Peyer's patch (tissue), 4 donors: ENCODE measurements at regions not wholly inside any gene's neighbourhood (a gene's known extent, or its start where the extent isn't known, plus 50 kb on each side); places are given as distances from the start of the nearest gene placed in this dataset.

ENCODE experiments used
- DNase-seq, 3 donors: peaks; one replicate each; pipeline ENCODE4 v3.0.0-alpha.2; 2017 to 2019
- H3K27ac ChIP-seq, 4 donors: fragments of 200-600 bp; sonication (generic); one replicate each; pipeline ENCODE4 v1.5.1; 2016 to 2019
- H3K27me3 ChIP-seq, 2 donors: fragments of 200-600 bp; sonication (generic); one replicate each; pipeline ENCODE4 v1.5.1; 2019
- H3K36me3 ChIP-seq, 3 donors: fragments of 200-600 bp; sonication (generic); one replicate each; pipeline ENCODE4 v1.5.1; 2016 to 2019
- H3K4me1 ChIP-seq, 4 donors: fragments of 200-600 bp; sonication (generic); one replicate each; pipeline ENCODE4 v1.5.1; 2016 to 2019
- H3K4me3 ChIP-seq, 4 donors: fragments of 200-600 bp; sonication (generic); 1 replicate in 3 of 4; 2 replicates in 1 of 4; pipeline ENCODE4 v1.5.1; 2016 to 2019; ENCODE audit warnings: mild to moderate bottlenecking in 1 of 4
- H3K9me3 ChIP-seq, 4 donors: fragments of 200-600 bp; sonication (generic); one replicate each; pipeline ENCODE4 v1.5.1; 2016 to 2019; ENCODE audit warnings: mild to moderate bottlenecking in 1 of 4
- POLR2A ChIP-seq, 2 donors: fragments of 450-650 bp; IDR thresholded peaks; one replicate each; pipeline ENCODE4 v1.5.1; 2017; ENCODE audit warnings: antibody characterized with exemption in 2 of 2, mild to moderate bottlenecking in 2 of 2, moderate library complexity in 2 of 2
- TF ChIP-seq, protein P1 (sequence below), 6 experiments: fragments of 450-650 bp in 4 of 6; fragments of 200-600 bp in 2 of 6; sonication (generic) in 1 of 6; IDR thresholded peaks; one replicate each; pipeline ENCODE4 v1.5.1; 2017 to 2019; ENCODE audit warnings: antibody characterized with exemption in 6 of 6, mild to moderate bottlenecking in 3 of 6, moderate library complexity in 1 of 6

DNA sequence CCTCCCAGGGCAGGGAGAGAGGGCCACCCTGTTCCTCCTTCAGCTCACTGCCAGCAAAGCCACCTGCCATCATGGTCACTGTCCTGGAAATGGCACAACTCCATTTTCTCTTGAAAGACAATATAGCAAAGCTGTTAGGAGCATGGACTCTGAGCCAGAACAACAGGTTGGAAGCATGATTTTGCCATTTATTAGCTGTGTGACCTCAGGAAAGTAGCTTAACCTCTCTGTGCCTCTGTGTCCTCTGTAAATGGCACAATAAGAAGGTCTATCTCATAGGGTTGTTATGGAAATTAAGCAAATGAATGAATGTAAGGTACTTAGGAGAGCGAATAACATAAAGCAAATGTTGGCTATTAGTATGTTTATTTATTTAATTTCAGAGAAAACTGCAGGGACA is 730.4 kb upstream of the ID2 start:
- Histone ChIP-seq H3K36me3 (no peaks in the 10 kb centered on the region), H3K4me3 (no peak overlapping the region), H3K27ac (no peak overlapping the region), H3K9me3 (no peaks in the 10 kb centered on the region), H3K4me1 (no peaks in the 10 kb centered on the region), H3K27me3 (no peaks in the 10 kb centered on the region)
- TF ChIP-seq, protein P1, sequence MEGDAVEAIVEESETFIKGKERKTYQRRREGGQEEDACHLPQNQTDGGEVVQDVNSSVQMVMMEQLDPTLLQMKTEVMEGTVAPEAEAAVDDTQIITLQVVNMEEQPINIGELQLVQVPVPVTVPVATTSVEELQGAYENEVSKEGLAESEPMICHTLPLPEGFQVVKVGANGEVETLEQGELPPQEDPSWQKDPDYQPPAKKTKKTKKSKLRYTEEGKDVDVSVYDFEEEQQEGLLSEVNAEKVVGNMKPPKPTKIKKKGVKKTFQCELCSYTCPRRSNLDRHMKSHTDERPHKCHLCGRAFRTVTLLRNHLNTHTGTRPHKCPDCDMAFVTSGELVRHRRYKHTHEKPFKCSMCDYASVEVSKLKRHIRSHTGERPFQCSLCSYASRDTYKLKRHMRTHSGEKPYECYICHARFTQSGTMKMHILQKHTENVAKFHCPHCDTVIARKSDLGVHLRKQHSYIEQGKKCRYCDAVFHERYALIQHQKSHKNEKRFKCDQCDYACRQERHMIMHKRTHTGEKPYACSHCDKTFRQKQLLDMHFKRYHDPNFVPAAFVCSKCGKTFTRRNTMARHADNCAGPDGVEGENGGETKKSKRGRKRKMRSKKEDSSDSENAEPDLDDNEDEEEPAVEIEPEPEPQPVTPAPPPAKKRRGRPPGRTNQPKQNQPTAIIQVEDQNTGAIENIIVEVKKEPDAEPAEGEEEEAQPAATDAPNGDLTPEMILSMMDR (IDR thresholded peaks at IDR 0.05) = no peak
- TF ChIP-seq POLR2A (IDR thresholded peaks at IDR 0.05) = no peak
- DNase-seq = no peak

DNA sequence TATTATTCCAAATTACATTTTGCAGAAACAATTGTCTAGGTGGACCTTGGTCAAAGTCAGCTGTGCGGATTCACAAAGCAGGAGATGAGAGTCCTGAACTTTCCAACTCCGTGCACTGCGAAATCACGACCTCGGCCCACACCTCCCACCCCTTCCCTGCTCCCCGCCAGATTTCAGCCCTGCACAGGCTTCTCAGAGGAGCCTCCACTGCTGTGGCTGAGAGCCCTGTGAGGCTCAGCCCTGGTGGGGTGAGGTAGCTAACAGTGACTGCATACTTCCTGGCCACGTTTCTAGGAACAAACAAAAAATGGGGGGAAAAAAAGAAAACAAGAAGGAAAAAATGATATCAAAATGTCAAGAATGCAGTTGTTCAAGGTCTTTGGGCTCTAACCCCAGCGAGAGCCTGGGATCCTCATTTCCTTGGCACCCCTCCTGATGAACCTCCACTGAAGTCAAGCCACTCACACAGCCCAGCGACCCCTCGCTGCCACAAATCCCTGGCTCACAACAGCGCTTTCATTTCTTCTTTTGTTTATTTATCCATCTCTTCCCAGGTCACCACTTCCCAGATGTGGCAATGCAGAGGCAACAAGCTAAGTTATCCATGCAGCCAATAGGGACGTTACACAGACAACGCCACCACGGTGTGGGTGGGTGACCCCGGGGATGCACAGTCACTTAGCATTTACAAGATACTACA is 729.7 kb upstream of the ID2 start:
- no peak overlapping the region for H3K4me3 ChIP-seq
- no peaks in the 10 kb centered on the region for H3K27me3 ChIP-seq
- no peak overlapping the region for H3K27ac ChIP-seq
- no peaks in the 10 kb centered on the region for H3K36me3 ChIP-seq
- no peak for TF ChIP-seq POLR2A (IDR thresholded peaks at IDR 0.05)
- TF ChIP-seq, protein P1 (IDR thresholded peaks at IDR 0.05) = no peak
- no peaks in the 10 kb centered on the region for H3K4me1 ChIP-seq
- DNase-seq = no peak
- H3K9me3 ChIP-seq = no peaks in the 10 kb centered on the region

DNA sequence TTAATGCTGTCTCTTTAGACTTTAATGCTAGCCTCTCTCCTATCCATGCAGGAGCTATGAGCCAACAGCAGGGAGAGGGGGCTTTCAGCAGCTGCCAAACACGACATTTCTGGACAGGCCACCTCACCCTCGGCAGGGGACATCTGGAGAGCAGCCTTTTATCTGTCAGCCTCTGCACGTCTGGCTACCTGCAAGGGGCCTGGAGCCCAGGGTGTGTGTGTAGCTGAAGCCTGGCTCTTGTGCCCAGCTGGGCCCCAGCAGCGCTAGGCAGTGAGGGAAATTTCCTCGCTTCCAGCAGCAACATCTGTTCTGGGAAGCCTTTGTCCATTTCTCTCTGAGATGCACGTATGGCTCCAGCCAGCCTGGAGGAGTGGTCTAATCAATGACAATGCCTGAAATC is 728.7 kb upstream of the ID2 start:
- Histone ChIP-seq H3K9me3 (no peaks in the 10 kb centered on the region), H3K4me3 (no peak overlapping the region), H3K27ac (no peak overlapping the region), H3K4me1 (no peaks in the 10 kb centered on the region), H3K27me3 (no peaks in the 10 kb centered on the region), H3K36me3 (no peaks in the 10 kb centered on the region)
- DNase-seq = no peak
- TF ChIP-seq, protein P1 (IDR thresholded peaks at IDR 0.05) = no peak
- TF ChIP-seq POLR2A (IDR thresholded peaks at IDR 0.05) = no peak

DNA sequence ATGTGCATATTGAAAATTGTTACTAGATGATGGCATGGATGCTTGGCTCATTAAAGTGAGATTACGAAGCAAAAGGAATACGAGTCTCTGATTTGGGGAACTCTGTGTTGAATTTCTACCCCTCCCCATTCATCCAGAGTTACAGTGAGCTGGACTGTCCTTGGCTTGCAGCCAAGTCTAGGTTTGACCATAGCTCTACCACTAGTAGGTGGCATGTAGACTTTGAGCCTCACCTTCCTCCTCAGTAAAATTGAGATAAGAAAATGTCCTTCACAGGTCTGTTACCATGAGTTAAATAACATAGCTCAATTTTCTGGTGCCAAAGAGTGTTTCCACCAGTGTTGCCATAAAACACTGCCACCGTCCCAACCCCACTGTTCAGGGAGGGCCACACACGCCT is 727.6 kb upstream of the ID2 start:
- TF ChIP-seq, protein P1 (IDR thresholded peaks at IDR 0.05) = no peak
- no peak for TF ChIP-seq POLR2A (IDR thresholded peaks at IDR 0.05)

DNA sequence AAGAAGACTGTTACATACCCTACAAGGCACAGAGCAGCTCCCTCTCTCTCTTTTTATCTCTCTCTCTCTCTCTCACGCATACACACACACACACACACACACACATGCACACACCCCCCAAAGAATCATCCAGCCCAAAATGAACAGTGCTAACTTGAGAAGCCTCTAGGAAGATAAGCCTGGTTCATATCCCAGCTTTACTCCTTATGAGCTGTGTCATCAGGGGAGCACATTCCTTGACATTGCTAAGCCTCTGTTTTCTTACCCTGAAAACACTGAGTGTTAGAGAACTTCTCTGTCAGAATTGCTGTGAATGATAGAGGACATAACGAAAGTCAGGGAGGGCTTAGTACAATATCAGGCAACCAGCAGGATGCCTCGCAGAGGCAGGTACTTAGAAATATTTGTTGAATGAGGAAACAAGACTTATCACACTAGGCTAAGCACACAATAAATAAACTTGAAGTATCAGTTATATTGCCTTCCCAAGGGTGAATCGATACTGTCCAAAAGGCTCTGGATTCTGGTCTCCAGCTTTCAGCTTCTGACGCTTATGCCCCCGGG is 725.6 kb upstream of the ID2 start:
- no peak for TF ChIP-seq POLR2A (IDR thresholded peaks at IDR 0.05)
- TF ChIP-seq, protein P1 (IDR thresholded peaks at IDR 0.05) = no peak
- Histone ChIP-seq H3K9me3 (no peaks in the 10 kb centered on the region), H3K4me3 (no peak overlapping the region), H3K27ac (no peak overlapping the region), H3K27me3 (no peaks in the 10 kb centered on the region), H3K36me3 (no peaks in the 10 kb centered on the region), H3K4me1 (no peaks in the 10 kb centered on the region)
- DNase-seq = no peak

More for the DNA sequence above, 727.6 kb upstream of the ID2 start:
- DNase-seq = no peak
- H3K27ac ChIP-seq = no peak overlapping the region
- H3K4me3 ChIP-seq = no peak overlapping the region
- no peaks in the 10 kb centered on the region for H3K27me3 ChIP-seq
- no peaks in the 10 kb centered on the region for H3K36me3 ChIP-seq
- no peaks in the 10 kb centered on the region for H3K4me1 ChIP-seq
- no peaks in the 10 kb centered on the region for H3K9me3 ChIP-seq
